SU-DHL-6 (cell line): ENCODE measurements at regions not wholly inside any gene's neighbourhood (a gene's known extent, or its start where the extent isn't known, plus 50 kb on each side); places are given as distances from the start of the nearest gene placed in this dataset.

Source experiments
- H2AFZ ChIP-seq: fragments of 200-600 bp; sonication (generic); 2 replicates; pipeline ENCODE4 v1.6.1; 2014; ENCODE audit warnings: low read depth, mild to moderate bottlenecking, moderate library complexity, mixed read lengths, antibody characterized with exemption, low read length; ENCODE audit not compliant: severe bottlenecking
- H3F3A ChIP-seq: fragments of 200-600 bp; shearing (Covaris generic); 2 replicates; pipeline ENCODE4 v1.6.0; 2016; ENCODE audit warnings: antibody characterized with exemption, mild to moderate bottlenecking; ENCODE audit not compliant: insufficient read depth
- H3K27ac ChIP-seq: fragments of 200-600 bp; sonication (generic); 2 replicates; pipeline ENCODE4 v1.5.1; 2016; ENCODE audit warnings: low read depth, mild to moderate bottlenecking, low read length, moderate library complexity, mixed read lengths
- H3K27me3 ChIP-seq: fragments of 200-600 bp; sonication (generic), shearing (Covaris generic); 2 replicates; pipeline ENCODE4 v1.6.0; 2014; ENCODE audit warnings: mild to moderate bottlenecking, low read length
- H3K36me3 ChIP-seq: fragments of 200-600 bp; sonication (generic); 2 replicates; pipeline ENCODE4 v1.6.1; 2014; ENCODE audit warnings: mild to moderate bottlenecking, low read length, mixed read lengths
- H3K4me2 ChIP-seq: fragments of 300-600, 200-600 bp; shearing (Covaris generic), sonication (generic); 2 replicates; pipeline ENCODE4 v1.6.0; 2014; ENCODE audit warnings: low read length, low read depth, mild to moderate bottlenecking; ENCODE audit not compliant: poor library complexity, severe bottlenecking
- H3K4me3 ChIP-seq: fragments of 200-600 bp; sonication (generic); 2 replicates; pipeline ENCODE4 v1.5.1; 2014; ENCODE audit warnings: antibody characterized with exemption, low read length, mild to moderate bottlenecking, mixed read lengths; ENCODE audit not compliant: insufficient read depth, poor library complexity, severe bottlenecking
- H3K79me2 ChIP-seq: fragments of 200-600 bp; sonication (generic); 2 replicates; pipeline ENCODE4 v1.6.1; 2014; ENCODE audit warnings: mild to moderate bottlenecking, low read length, moderate library complexity; ENCODE audit not compliant: insufficient read depth
- H3K9ac ChIP-seq: fragments of 200-600 bp; sonication (generic); 2 replicates; pipeline ENCODE4 v1.7.0; 2014; ENCODE audit warnings: mild to moderate bottlenecking, low read length
- H3K9me2 ChIP-seq: fragments of 200-600 bp; sonication (generic); replicated peaks from 2 replicates; pipeline ENCODE4 v1.6.1; 2014; ENCODE audit warnings: low read length; ENCODE audit not compliant: insufficient read depth
- H3K9me3 ChIP-seq: fragments of 200-600 bp; sonication (generic); 2 replicates; pipeline ENCODE4 v1.6.1; 2014; ENCODE audit warnings: low read length, mixed read lengths; ENCODE audit not compliant: insufficient read depth
- H4K20me1 ChIP-seq: fragments of 200-600 bp; sonication (generic); 2 replicates; pipeline ENCODE4 v1.6.1; 2014; ENCODE audit warnings: low read depth, mild to moderate bottlenecking, antibody characterized with exemption, low read length, moderate library complexity, mixed read lengths
- EZH2phosphoT487 ChIP-seq: fragments of 200-600 bp; sonication (generic), shearing (Covaris generic); conservative IDR thresholded peaks from 2 replicates; pipeline ENCODE4 v1.6.1; 2018; ENCODE audit warnings: mild to moderate bottlenecking, antibody characterized with exemption, low read length, moderate library complexity, mixed read lengths
- TF ChIP-seq, protein P1 (sequence below): fragments of 200-600 bp; sonication (generic); IDR thresholded peaks from one replicate; pipeline ENCODE4 v1.5.1; 2017; ENCODE audit warnings: antibody characterized with exemption, mild to moderate bottlenecking, low read length, moderate library complexity; ENCODE audit not compliant: insufficient read depth, poor library complexity, severe bottlenecking

DNA sequence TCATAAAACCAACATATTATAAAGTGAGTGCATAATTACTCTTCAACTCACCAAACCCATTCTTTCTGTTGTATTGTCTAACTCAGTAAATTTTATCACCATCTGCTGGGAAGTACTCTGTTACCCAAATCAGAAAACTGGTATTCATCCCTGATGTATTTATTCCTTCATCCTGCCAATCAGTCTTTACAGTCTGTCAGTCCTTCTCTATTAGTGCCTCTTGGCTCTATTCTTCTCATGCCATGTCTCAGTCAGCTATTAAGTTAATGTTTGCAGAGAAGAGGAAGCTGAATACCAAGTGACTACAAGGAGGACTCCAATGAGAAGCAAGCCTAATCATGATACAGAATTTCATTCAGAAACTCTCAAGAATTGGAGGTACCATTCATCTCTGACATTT lies 631.2 kb downstream of the CPS1 start:
- H3K9me3 ChIP-seq, result no peaks in the 10 kb centered on the region
- no peaks in the 10 kb centered on the region for H3K79me2 ChIP-seq
- H3F3A ChIP-seq, result no peaks in the 10 kb centered on the region
- no peak overlapping the region for H3K9ac ChIP-seq
- no peaks in the 10 kb centered on the region for H3K9me2 ChIP-seq
- TF ChIP-seq, protein P1, sequence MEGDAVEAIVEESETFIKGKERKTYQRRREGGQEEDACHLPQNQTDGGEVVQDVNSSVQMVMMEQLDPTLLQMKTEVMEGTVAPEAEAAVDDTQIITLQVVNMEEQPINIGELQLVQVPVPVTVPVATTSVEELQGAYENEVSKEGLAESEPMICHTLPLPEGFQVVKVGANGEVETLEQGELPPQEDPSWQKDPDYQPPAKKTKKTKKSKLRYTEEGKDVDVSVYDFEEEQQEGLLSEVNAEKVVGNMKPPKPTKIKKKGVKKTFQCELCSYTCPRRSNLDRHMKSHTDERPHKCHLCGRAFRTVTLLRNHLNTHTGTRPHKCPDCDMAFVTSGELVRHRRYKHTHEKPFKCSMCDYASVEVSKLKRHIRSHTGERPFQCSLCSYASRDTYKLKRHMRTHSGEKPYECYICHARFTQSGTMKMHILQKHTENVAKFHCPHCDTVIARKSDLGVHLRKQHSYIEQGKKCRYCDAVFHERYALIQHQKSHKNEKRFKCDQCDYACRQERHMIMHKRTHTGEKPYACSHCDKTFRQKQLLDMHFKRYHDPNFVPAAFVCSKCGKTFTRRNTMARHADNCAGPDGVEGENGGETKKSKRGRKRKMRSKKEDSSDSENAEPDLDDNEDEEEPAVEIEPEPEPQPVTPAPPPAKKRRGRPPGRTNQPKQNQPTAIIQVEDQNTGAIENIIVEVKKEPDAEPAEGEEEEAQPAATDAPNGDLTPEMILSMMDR, result no peak
- TF ChIP-seq EZH2phosphoT487, result no peak
- H3K4me3 ChIP-seq, result no peak overlapping the region
- H3K27me3 ChIP-seq, result no peaks in the 10 kb centered on the region
- H3K36me3 ChIP-seq, result no peaks in the 10 kb centered on the region
- H2AFZ ChIP-seq, result no peak overlapping the region
- H4K20me1 ChIP-seq, result no peaks in the 10 kb centered on the region
- no peak overlapping the region for H3K27ac ChIP-seq
- H3K4me2 ChIP-seq, result no peak overlapping the region

DNA sequence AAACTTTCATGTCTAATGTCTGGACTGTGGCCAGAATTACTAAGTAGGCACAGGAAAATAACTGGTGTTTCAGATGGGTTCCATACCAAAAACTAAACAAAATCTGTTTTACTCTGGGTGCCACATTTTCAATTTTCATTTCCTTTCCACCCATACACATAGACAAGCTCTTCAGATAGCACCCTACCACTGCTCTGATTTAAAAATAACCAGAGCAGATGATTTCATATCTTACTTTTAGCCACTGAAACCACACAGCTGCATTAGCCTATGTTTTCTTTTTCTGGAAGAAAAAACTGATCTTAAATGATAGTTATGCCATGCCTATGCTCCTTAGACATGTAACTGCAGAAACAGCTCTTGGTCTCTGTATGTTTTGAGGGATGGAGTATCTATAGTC lies 647.6 kb downstream of the CPS1 start:
- H2AFZ ChIP-seq, result no peak overlapping the region
- no peak overlapping the region for H3K4me2 ChIP-seq
- no peak overlapping the region for H3K9ac ChIP-seq
- no peaks in the 10 kb centered on the region for H3K27me3 ChIP-seq
- no peaks in the 10 kb centered on the region for H3K79me2 ChIP-seq
- H3K9me3 ChIP-seq, result no peaks in the 10 kb centered on the region
- H4K20me1 ChIP-seq, result no peaks in the 10 kb centered on the region
- H3F3A ChIP-seq, result no peaks in the 10 kb centered on the region
- H3K36me3 ChIP-seq, result no peaks in the 10 kb centered on the region
- TF ChIP-seq, protein P1, result no peak
- TF ChIP-seq EZH2phosphoT487, result no peak
- no peak overlapping the region for H3K27ac ChIP-seq
- no peak overlapping the region for H3K4me3 ChIP-seq
- H3K9me2 ChIP-seq, result no peaks in the 10 kb centered on the region

DNA sequence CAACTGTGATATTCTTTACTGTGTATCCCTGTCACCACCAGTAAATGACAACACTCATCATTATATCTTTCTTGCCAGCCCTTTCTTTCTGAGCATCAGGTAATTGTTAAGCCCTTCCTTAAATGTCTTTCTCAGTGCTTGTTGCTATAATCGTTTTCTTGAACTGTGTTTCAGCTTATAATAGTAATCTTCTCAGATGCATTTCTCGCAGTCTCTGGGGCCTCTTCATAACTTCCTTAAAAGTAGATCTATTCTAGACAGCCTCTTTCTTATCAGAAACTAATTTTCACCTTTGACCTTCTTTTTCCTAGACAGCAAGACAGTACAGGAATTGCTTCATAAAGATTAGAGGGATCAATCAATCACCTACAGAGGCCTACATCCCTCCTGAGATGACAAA lies 648.1 kb downstream of the CPS1 start:
- H3K36me3 ChIP-seq, result no peaks in the 10 kb centered on the region
- no peak overlapping the region for H2AFZ ChIP-seq
- no peak overlapping the region for H3K9ac ChIP-seq
- no peak overlapping the region for H3K4me2 ChIP-seq
- H3K9me3 ChIP-seq, result no peaks in the 10 kb centered on the region
- TF ChIP-seq, protein P1, result no peak
- TF ChIP-seq EZH2phosphoT487, result no peak
- no peaks in the 10 kb centered on the region for H3F3A ChIP-seq
- H4K20me1 ChIP-seq, result no peaks in the 10 kb centered on the region
- no peaks in the 10 kb centered on the region for H3K27me3 ChIP-seq
- H3K9me2 ChIP-seq, result no peaks in the 10 kb centered on the region
- H3K4me3 ChIP-seq, result no peak overlapping the region
- no peak overlapping the region for H3K27ac ChIP-seq
- no peaks in the 10 kb centered on the region for H3K79me2 ChIP-seq
